ENCODE measurements at regions not wholly inside any gene's neighbourhood (a gene's known extent, or its start where the extent isn't known, plus 50 kb on each side); places are given as distances from the start of the nearest gene placed in this dataset.

DNA sequence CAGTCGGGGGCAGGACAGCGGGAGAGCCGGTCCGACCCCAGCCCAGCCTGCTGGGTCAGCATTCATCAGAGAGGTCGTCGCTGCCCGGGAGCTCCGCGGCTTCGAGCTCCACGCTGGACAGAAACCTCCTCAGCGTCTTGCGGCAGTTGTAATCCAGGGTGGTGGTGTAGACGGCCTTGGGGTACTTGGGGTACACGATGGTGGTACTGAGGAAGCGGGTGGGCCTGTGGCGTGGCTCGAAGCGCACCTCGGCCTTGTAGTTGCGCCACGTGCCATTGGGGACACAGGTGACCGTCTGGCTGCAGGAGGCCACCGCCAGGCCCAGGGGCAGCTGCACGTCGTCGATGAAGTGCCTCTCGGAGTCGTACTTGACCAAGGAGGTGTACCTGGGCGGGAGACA is 90.5 kb upstream of the RPH3AL start:
- ATAC-seq (no peak), DNase-seq (ENCODE audit: extremely low read depth in 1 of 4, low spot score in 3 of 4) (no peak), FAIRE-seq (no peak)
- no peaks in the 10 kb centered on the region for H3K9me1 ChIP-seq (ENCODE audit: control insufficient read depth, insufficient read depth, low read length)
- no peak overlapping the region for H2AFZ ChIP-seq (ENCODE audit: low read depth, low read length)
- peaks cover 0 to 6% of the 10 kb centered on the region in 2 experiments; a peak in 1 of 5 replicates for H3K4me1 ChIP-seq (replicated peaks in 1 of 2; ENCODE audit: control insufficient read depth in 2 of 2, insufficient read depth in 2 of 2, low read length in 2 of 2)
- BruUV-seq (replicated peaks), result no TSS peak
- intact Hi-C loops (cut with micrococcal nuclease) (no loop called here), in situ Hi-C loops (cut with MboI) (no loop called here)
- TF ChIP-seq MEF2A (IDR thresholded peaks at IDR 0.05; ENCODE audit: control insufficient read depth, low read depth, low read length), result no peak
- no peak for TF ChIP-seq NELFE (IDR thresholded peaks at IDR 0.05; ENCODE audit: insufficient read depth, insufficient read length)
- TF ChIP-seq ZNF311 (CRISPR knock-in tag; IDR thresholded peaks at IDR 0.05), result no peak
- TF ChIP-seq FOXK1 (CRISPR knock-in tag; IDR thresholded peaks at IDR 0.05; ENCODE audit: borderline replicate concordance), result no peak
- TF ChIP-seq BRD4 (IDR thresholded peaks at IDR 0.05), result no peak
- no peak for TF ChIP-seq PRMT5 (CRISPR knock-in tag; IDR thresholded peaks at IDR 0.05)
- H3K36me3 ChIP-seq (ENCODE audit: control insufficient read depth, insufficient read depth, low read length), result no peaks in the 10 kb centered on the region
- H3K4me3 ChIP-seq, result no peak overlapping the region
- H3K79me2 ChIP-seq (ENCODE audit: control insufficient read depth, insufficient read depth, low read length), result no peaks in the 10 kb centered on the region
- no peaks in the 10 kb centered on the region for H3K9me3 ChIP-seq (replicated peaks; ENCODE audit: control insufficient read depth, insufficient read depth, low read depth, low read length)
- H3K9ac ChIP-seq (ENCODE audit: insufficient read depth in 1 of 2, low read depth in 2 of 2, low read length in 2 of 2), result no peak overlapping the region
- H3K27me3 ChIP-seq (ENCODE audit: control insufficient read depth in 2 of 2, insufficient read depth in 2 of 2, low read length in 2 of 2), result peaks cover 0 to 7% of the 10 kb centered on the region in 2 experiments; a peak in 2 of 5 replicates
- WGBS (ENCODE audit: insufficient coverage, low coverage, missing lambda C conversion rate), result 83% methylated on average over 10 of the region's 30 CpGs
- CTCF ChIA-PET (ENCODE audit: low intra/inter-chr PET ratio), result no interaction called here
- H4K20me1 ChIP-seq (replicated peaks; ENCODE audit: control insufficient read depth, insufficient read depth, low read length), result no peaks in the 10 kb centered on the region
- H3K27ac ChIP-seq (ENCODE audit: extremely low read depth, low read depth, low read length), result no peak overlapping the region
- no peak overlapping the region for H3K4me2 ChIP-seq (ENCODE audit: insufficient read depth, low read length)
- POLR2A ChIA-PET, result interaction anchor here (0.8 kb wide), 1 partner anchor 20 kb away, joined by 3 read pairs; no protein-coding TSS in a partner anchor

All from K562 (cell line).